GM19468 (cell line): ENCODE measurements at regions not wholly inside any gene's neighbourhood (a gene's known extent, or its start where the extent isn't known, plus 50 kb on each side); places are given as distances from the start of the nearest gene placed in this dataset.
A peak's percentile ranks its signal among the peaks of the same experiment; 100 is the strongest.

Experiments
- ATAC-seq: cut with Tn5 transposase; IDR thresholded peaks from one replicate; pipeline ENCODE4 v1.9.1; 2021; ENCODE audit warnings: mild to moderate bottlenecking, moderate library complexity, moderate number of reproducible peaks; ENCODE audit not compliant: unreplicated experiment; ENCODE audit errors: extremely low read depth

- no peak for ATAC-seq
Observed at GRCh38 chr4:120528428-120528827, 394.1 kb downstream of the PRDM5 start.

- no peak for ATAC-seq
Observed at GRCh38 chr4:120526033-120526432, 396.5 kb downstream of the PRDM5 start.

- no peak for ATAC-seq
Observed at GRCh38 chr4:120525106-120525505, 397.4 kb downstream of the PRDM5 start.

- ATAC-seq = no peak
Observed at GRCh38 chr4:120524237-120524636, 398.3 kb downstream of the PRDM5 start.

- no peak for ATAC-seq
Observed at GRCh38 chr4:120520761-120521160, 401.8 kb downstream of the PRDM5 start.

- ATAC-seq = no peak
Observed at GRCh38 chr4:120517966-120518365, 404.6 kb downstream of the PRDM5 start.

GRCh38 chr4:120509719-120510118 is 412.8 kb downstream of the PRDM5 start:
- no peak for ATAC-seq

GRCh38 chr4:120509222-120509621 is 413.3 kb downstream of the PRDM5 start:
- ATAC-seq = no peak

GRCh38 chr4:120508036-120508435 is 414.5 kb downstream of the PRDM5 start:
- no peak for ATAC-seq

GRCh38 chr4:120506536-120506935 is 416.0 kb downstream of the PRDM5 start:
- ATAC-seq = no peak

GRCh38 chr4:120498678-120499077 is 423.8 kb downstream of the PRDM5 start:
- ATAC-seq = no peak

- no peak for ATAC-seq
Observed at GRCh38 chr4:120491481-120491880, 424.8 kb upstream of the MAD2L1 start.

- ATAC-seq = no peak
Observed at GRCh38 chr4:120481756-120482155, 415.1 kb upstream of the MAD2L1 start.

- no peak for ATAC-seq
Observed at GRCh38 chr4:120472447-120473131, 405.9 kb upstream of the MAD2L1 start.

- no peak for ATAC-seq
Observed at GRCh38 chr4:120466429-120466828, 399.8 kb upstream of the MAD2L1 start.

GRCh38 chr4:120454788-120455187 is 388.1 kb upstream of the MAD2L1 start:
- ATAC-seq = no peak

GRCh38 chr4:120452536-120452935 is 385.9 kb upstream of the MAD2L1 start:
- ATAC-seq = no peak

- ATAC-seq = no peak
Observed at GRCh38 chr4:120452001-120452400, 385.4 kb upstream of the MAD2L1 start.

GRCh38 chr4:120447774-120448173 is 381.1 kb upstream of the MAD2L1 start:
- no peak for ATAC-seq

GRCh38 chr4:120446051-120446567 is 379.5 kb upstream of the MAD2L1 start:
- ATAC-seq = peak; percentile 93

GRCh38 chr4:120445186-120445585 is 378.5 kb upstream of the MAD2L1 start:
- ATAC-seq = no peak

GRCh38 chr4:120443116-120443515 is 376.5 kb upstream of the MAD2L1 start:
- no peak for ATAC-seq
